CD14-positive monocyte (primary cell): ENCODE measurements at regions not wholly inside any gene's neighbourhood (a gene's known extent, or its start where the extent isn't known, plus 50 kb on each side); places are given as distances from the start of the nearest gene placed in this dataset.

Experiments
- DNase-seq, 3 donors: peaks; one replicate each; pipeline ENCODE4 v3.0.0-alpha.2; 2011 to 2022
- H2AFZ ChIP-seq: 2 replicates; pipeline ENCODE4 v1.6.0; 2012; ENCODE audit warnings: mild to moderate bottlenecking, low read depth, low read length, inconsistent platforms; ENCODE audit not compliant: insufficient read depth, poor library complexity, severe bottlenecking
- H3K27ac ChIP-seq, 2 donors: 1 replicate in 1 of 2; 2 replicates in 1 of 2; pipeline ENCODE4 v1.5.1; 2012 to 2013; ENCODE audit warnings: low read length in 2 of 2, control low read depth in 1 of 2, inconsistent platforms in 1 of 2, low read depth in 1 of 2, mild to moderate bottlenecking in 1 of 2
- H3K27me3 ChIP-seq, 2 donors: one replicate each; pipeline versions ENCODE4 v1.6.0 to v1.6.1; 2011 to 2013; ENCODE audit warnings: low read length in 2 of 2; ENCODE audit not compliant: control insufficient read depth in 2 of 2, insufficient read depth in 2 of 2
- H3K36me3 ChIP-seq, 2 donors: replicated peaks in 1 of 2; 1 replicate in 1 of 2; 2 replicates in 1 of 2; pipeline versions ENCODE4 v1.5.1 to v1.6.1; 2012 to 2013; ENCODE audit warnings: low read length in 2 of 2, control low read depth in 1 of 2, inconsistent platforms in 1 of 2, mild to moderate bottlenecking in 1 of 2; ENCODE audit not compliant: insufficient read depth in 2 of 2, control insufficient read depth in 1 of 2
- H3K4me1 ChIP-seq, 2 donors: 1 replicate in 1 of 2; 2 replicates in 1 of 2; pipeline versions ENCODE4 v1.5.1 to v1.6.1; 2012 to 2013; ENCODE audit warnings: low read length in 2 of 2, control low read depth in 1 of 2, inconsistent platforms in 1 of 2, mild to moderate bottlenecking in 1 of 2, moderate library complexity in 1 of 2; ENCODE audit not compliant: insufficient read depth in 2 of 2, control insufficient read depth in 1 of 2
- H3K4me2 ChIP-seq: replicated peaks from 2 replicates; pipeline ENCODE3; 2012; ENCODE audit warnings: low read length, moderate library complexity, mild to moderate bottlenecking; ENCODE audit not compliant: poor library complexity, severe bottlenecking; ENCODE audit errors: extremely low read depth
- H3K4me3 ChIP-seq, 3 experiments: fragments of 200-600 bp in 1 of 3; sonication (generic) in 1 of 3; replicated peaks in 1 of 3; 1 replicate in 2 of 3; 2 replicates in 1 of 3; pipeline ENCODE4 v1.5.1; 2011 to 2013; ENCODE audit warnings: low read length in 3 of 3, mild to moderate bottlenecking in 3 of 3, control low read depth in 2 of 3, low read depth in 2 of 3, inconsistent platforms in 1 of 3, moderate library complexity in 1 of 3
- H3K79me2 ChIP-seq: 2 replicates; pipeline ENCODE4 v1.6.0; 2012; ENCODE audit warnings: mild to moderate bottlenecking, control low read depth, inconsistent platforms, low read length, moderate library complexity; ENCODE audit not compliant: insufficient read depth
- H3K9ac ChIP-seq: 2 replicates; pipeline ENCODE4 v1.6.0; 2017; ENCODE audit warnings: low read length, mild to moderate bottlenecking; ENCODE audit not compliant: insufficient read depth, poor library complexity, severe bottlenecking
- H3K9me3 ChIP-seq, 2 donors: replicated peaks in 1 of 2; 1 replicate in 1 of 2; 2 replicates in 1 of 2; pipeline versions ENCODE4 v1.5.1 to v1.6.1; 2012 to 2013; ENCODE audit warnings: low read length in 2 of 2, control low read depth in 1 of 2; ENCODE audit not compliant: control insufficient read depth in 1 of 2, insufficient read depth in 1 of 2
- H4K20me1 ChIP-seq: 2 replicates; pipeline ENCODE4 v1.6.0; 2012; ENCODE audit warnings: mild to moderate bottlenecking, low read length, control low read depth, moderate library complexity; ENCODE audit not compliant: insufficient read depth
- H3K27ac Mint-ChIP-seq, 7 donors: one replicate each; pipeline ENCODE4 v1.8.0; 2020; ENCODE audit warnings: mild to moderate bottlenecking in 7 of 7, mixed read lengths in 7 of 7, moderate library complexity in 6 of 7, inconsistent platforms in 2 of 7
- H3K27me3 Mint-ChIP-seq, 3 donors: one replicate each; pipeline ENCODE4 v1.8.0; 2021 to 2022; ENCODE audit warnings: low read depth in 3 of 3, mild to moderate bottlenecking in 3 of 3, mixed read lengths in 3 of 3, moderate library complexity in 3 of 3, inconsistent platforms in 1 of 3
- H3K36me3 Mint-ChIP-seq, 2 donors: one replicate each; pipeline ENCODE4 v1.8.0; 2020; ENCODE audit warnings: mixed read lengths in 2 of 2, inconsistent platforms in 1 of 2, mild to moderate bottlenecking in 1 of 2
- H3K4me1 Mint-ChIP-seq: one replicate; pipeline ENCODE4 v1.8.0; 2020; ENCODE audit warnings: mild to moderate bottlenecking, mixed read lengths
- H3K4me3 Mint-ChIP-seq, 2 donors: one replicate each; pipeline ENCODE4 v1.8.0; 2020; ENCODE audit warnings: mild to moderate bottlenecking in 2 of 2, mixed read lengths in 2 of 2, moderate library complexity in 1 of 2
- H3K9me3 Mint-ChIP-seq, 7 donors: one replicate each; pipeline ENCODE4 v1.8.0; 2020 to 2022; ENCODE audit warnings: mixed read lengths in 7 of 7, mild to moderate bottlenecking in 6 of 7, moderate library complexity in 6 of 7, inconsistent platforms in 2 of 7
- CTCF ChIP-seq: fragments of 200-600 bp; IDR thresholded peaks from one replicate; pipeline ENCODE4 v1.8.0; 2022; ENCODE audit warnings: antibody characterized with exemption, mild to moderate bottlenecking
- WGBS: methylation state at CpG from one replicate; pipeline ENCODE4 v1.1.5; 2013; ENCODE audit warnings: missing lambda C conversion rate; ENCODE audit not compliant: insufficient coverage; 5-methylcytosine and 5-hydroxymethylcytosine counted together
- intact Hi-C, 2 donors: fragments of 100-400 bp; cut with micrococcal nuclease; formaldehyde crosslinking; loops; one replicate each; pipeline versions ENCODE4 v1.15.0 to v1.15.1; 2023

GRCh38 chr2:52463457-52463856 is 1304.1 kb upstream of the CHAC2 start:
- H3K27me3 Mint-ChIP-seq = no peaks in the 10 kb centered on the region
- Histone ChIP-seq H3K27ac (no peak overlapping the region), H3K4me1 (no peaks in the 10 kb centered on the region), H3K27me3 (no peaks in the 10 kb centered on the region), H3K4me3 (no peak overlapping the region), H3K79me2 (no peaks in the 10 kb centered on the region), H2AFZ (no peak overlapping the region), H3K4me2 (no peak overlapping the region), H3K36me3 (no peaks in the 10 kb centered on the region), H3K9ac (no peak overlapping the region), H4K20me1 (no peaks in the 10 kb centered on the region), H3K9me3 (peaks cover 0 to 3% of the 10 kb centered on the region in 2 donors)
- DNase-seq = no peak
- H3K4me1 Mint-ChIP-seq = no peaks in the 10 kb centered on the region
- H3K27ac Mint-ChIP-seq = no peak overlapping the region
- no peak for TF ChIP-seq CTCF
- peaks cover 0 to 2% (median 1%) of the 10 kb centered on the region in 7 donors for H3K9me3 Mint-ChIP-seq
- no CpG with 5 or more reads among the region's 3 CpGs for WGBS
- intact Hi-C loops = no loop called here
- H3K36me3 Mint-ChIP-seq = no peaks in the 10 kb centered on the region
- no peak overlapping the region for H3K4me3 Mint-ChIP-seq

DNA sequence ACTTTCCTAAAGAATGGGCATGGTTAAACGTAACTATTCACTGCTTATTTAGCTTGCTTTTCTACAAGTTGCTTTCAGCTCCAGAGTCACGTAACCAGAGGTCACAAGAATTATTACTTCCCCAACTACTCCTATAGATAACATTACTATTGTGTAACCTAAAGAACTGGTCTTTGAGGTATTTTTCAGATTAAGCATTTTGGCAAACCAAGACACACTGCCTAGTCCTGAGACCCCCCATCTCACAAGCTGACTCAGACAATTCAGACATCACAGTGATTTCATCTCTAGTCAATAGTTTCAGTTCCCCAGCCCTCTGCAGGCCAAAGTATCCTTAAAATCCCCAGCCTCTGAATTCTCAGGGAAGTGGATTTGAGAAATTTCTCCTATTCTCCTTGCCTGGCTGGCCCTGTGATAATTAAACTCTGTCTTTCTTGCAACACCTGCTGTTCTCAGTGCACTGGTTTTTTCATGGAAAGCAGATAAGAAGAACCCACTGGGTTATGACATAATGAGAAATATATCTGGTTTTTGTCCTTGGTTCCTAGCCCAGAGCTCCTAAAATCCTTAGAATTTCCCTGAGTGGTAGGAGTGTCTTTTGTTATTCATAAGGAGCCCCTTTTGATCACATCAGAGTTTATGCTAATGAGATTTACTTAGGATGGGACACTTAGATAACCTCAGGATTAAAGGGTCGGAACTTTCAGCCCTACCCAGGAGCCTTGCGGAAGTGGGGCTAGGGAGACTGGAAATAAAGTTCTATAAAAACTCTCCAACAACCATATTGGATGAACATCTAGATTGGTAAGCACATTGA is 1310.8 kb upstream of the CHAC2 start:
- Histone ChIP-seq H3K79me2 (no peaks in the 10 kb centered on the region), H3K4me1 (no peaks in the 10 kb centered on the region), H3K4me2 (no peak overlapping the region), H3K4me3 (no peak overlapping the region), H2AFZ (no peak overlapping the region), H4K20me1 (no peaks in the 10 kb centered on the region), H3K36me3 (no peaks in the 10 kb centered on the region), H3K27me3 (no peaks in the 10 kb centered on the region), H3K9me3 (peaks cover under 1 to 3% of the 10 kb centered on the region in 2 donors), H3K9ac (no peak overlapping the region), H3K27ac (no peak overlapping the region)
- no peaks in the 10 kb centered on the region for H3K27me3 Mint-ChIP-seq
- H3K27ac Mint-ChIP-seq = no peak overlapping the region
- peaks cover 1 to 6% (median 5%) of the 10 kb centered on the region in 7 donors for H3K9me3 Mint-ChIP-seq
- no peaks in the 10 kb centered on the region for H3K4me1 Mint-ChIP-seq
- no peaks in the 10 kb centered on the region for H3K36me3 Mint-ChIP-seq
- no CpG with 5 or more reads among the region's 4 CpGs for WGBS
- DNase-seq = no peak
- intact Hi-C loops = no loop called here
- H3K4me3 Mint-ChIP-seq = no peak overlapping the region
- no peak for TF ChIP-seq CTCF
